CD4-positive, alpha-beta T cell (primary cell): ENCODE measurements at regions not wholly inside any gene's neighbourhood (a gene's known extent, or its start where the extent isn't known, plus 50 kb on each side); places are given as distances from the start of the nearest gene placed in this dataset.

Source experiments
- ATAC-seq: fragments of 200-7000 bp; cut with Tn5 transposase; one replicate; pipeline ENCODE4 v1.10.0; 2022; ENCODE audit warnings: mild to moderate bottlenecking; ENCODE audit not compliant: poor library complexity
- CTCF ChIA-PET: fragments of 350-600 bp; sonication (Branson Sonifier 250); formaldehyde crosslinking; loops from one replicate; lab custom pipeline; 2021; ENCODE audit warnings: antibody characterized with exemption, inconsistent platforms; lab: Charles Lee
- POLR2A ChIA-PET: fragments of 350-600 bp; sonication (Branson Sonifier 250); formaldehyde crosslinking; loops from one replicate; lab custom pipeline; 2021; ENCODE audit warnings: antibody characterized with exemption, inconsistent platforms; lab: Charles Lee
- DNase-seq, 14 experiments: peaks; one replicate each; pipeline ENCODE4 v3.0.0-alpha.2; 2013 to 2020; ENCODE audit warnings: mixed read lengths in 2 of 14
- H3K27ac ChIP-seq, 2 donors: one replicate each; pipeline versions ENCODE4 v1.5.1 to v1.7.0; 2013; ENCODE audit warnings: low read length in 2 of 2, low read depth in 1 of 2, mild to moderate bottlenecking in 1 of 2
- H3K27me3 ChIP-seq, 2 experiments: 1 replicate in 1 of 2; 2 replicates in 1 of 2; pipeline versions ENCODE4 v1.6.1 to v1.7.0; 2013; ENCODE audit warnings: low read length in 2 of 2, control low read depth in 1 of 2, mild to moderate bottlenecking in 1 of 2, moderate library complexity in 1 of 2; ENCODE audit not compliant: insufficient read depth in 2 of 2, control insufficient read depth in 1 of 2
- H3K36me3 ChIP-seq: one replicate; pipeline ENCODE4 v1.6.1; 2013; ENCODE audit warnings: low read length, control low read depth; ENCODE audit not compliant: insufficient read depth
- H3K4me1 ChIP-seq: one replicate; pipeline ENCODE4 v1.6.1; 2013; ENCODE audit warnings: low read length, control low read depth; ENCODE audit not compliant: insufficient read depth
- H3K4me3 ChIP-seq: one replicate; pipeline ENCODE4 v1.5.1; 2013; ENCODE audit warnings: mild to moderate bottlenecking, low read length, moderate library complexity
- H3K9me3 ChIP-seq, 2 experiments: 1 replicate in 1 of 2; 2 replicates in 1 of 2; pipeline versions ENCODE4 v1.6.1 to v1.7.0; 2013; ENCODE audit warnings: low read length in 2 of 2, mild to moderate bottlenecking in 2 of 2, control low read depth in 1 of 2, moderate library complexity in 1 of 2; ENCODE audit not compliant: control insufficient read depth in 1 of 2, insufficient read depth in 1 of 2
- H3K27ac Mint-ChIP-seq: one replicate; pipeline ENCODE4 v1.8.0; 2020; ENCODE audit warnings: mixed read lengths
- H3K27me3 Mint-ChIP-seq: one replicate; pipeline ENCODE4 v1.8.0; 2021; ENCODE audit warnings: mixed read lengths
- H3K36me3 Mint-ChIP-seq: one replicate; pipeline ENCODE4 v1.8.0; 2021; ENCODE audit warnings: low read depth, mixed read lengths
- H3K4me1 Mint-ChIP-seq: one replicate; pipeline ENCODE4 v1.8.0; 2021; ENCODE audit warnings: low read depth, mixed read lengths
- H3K4me3 Mint-ChIP-seq: one replicate; pipeline ENCODE4 v1.8.0; 2020; ENCODE audit warnings: mild to moderate bottlenecking, mixed read lengths
- H3K9me3 Mint-ChIP-seq: one replicate; pipeline ENCODE4 v1.8.0; 2020; ENCODE audit warnings: mixed read lengths
- CTCF ChIP-seq: fragments of 200-600 bp; IDR thresholded peaks from one replicate; pipeline ENCODE4 v1.8.0; 2022; ENCODE audit warnings: antibody characterized with exemption, mild to moderate bottlenecking
- intact Hi-C, 2 experiments: fragments of 100-400 bp; cut with DNase I in 1 of 2; cut with micrococcal nuclease in 1 of 2; formaldehyde crosslinking; loops; one replicate each; pipeline versions ENCODE4 v1.15.1 to v1.9.0; 2023 to 2025; cut with DNase I, micrococcal nuclease

- H3K27me3 ChIP-seq: no peaks in the 10 kb centered on the region
- Mint-ChIP-seq H3K9me3 (no peaks in the 10 kb centered on the region), H3K36me3 (no peaks in the 10 kb centered on the region), H3K27ac (no peak overlapping the region), H3K27me3 (no peaks in the 10 kb centered on the region), H3K4me1 (peaks cover 19% of the 10 kb centered on the region), H3K4me3 (no peak overlapping the region)
- DNase-seq (no peak), ATAC-seq (no peak)
- no peak overlapping the region for H3K4me3 ChIP-seq
- H3K9me3 ChIP-seq: no peaks in the 10 kb centered on the region
- no peaks in the 10 kb centered on the region for H3K36me3 ChIP-seq
- no peak overlapping the region for H3K27ac ChIP-seq
- intact Hi-C loops: no loop called here
- TF ChIP-seq CTCF: no peak
- H3K4me1 ChIP-seq: no peaks in the 10 kb centered on the region
- CTCF ChIA-PET: no interaction called here
- POLR2A ChIA-PET: no interaction called here
These were observed 66.1 kb downstream of the TANC2 start for GRCh38 chr17:63032142-63032541.

- H3K27me3 Mint-ChIP-seq: no peaks in the 10 kb centered on the region
- H3K36me3 Mint-ChIP-seq: no peaks in the 10 kb centered on the region
- Histone ChIP-seq H3K4me1 (no peaks in the 10 kb centered on the region), H3K27me3 (no peaks in the 10 kb centered on the region), H3K36me3 (no peaks in the 10 kb centered on the region), H3K27ac (no peak overlapping the region), H3K4me3 (no peak overlapping the region), H3K9me3 (no peaks in the 10 kb centered on the region)
- DNase-seq: no peak
- POLR2A ChIA-PET: no interaction called here
- no peak overlapping the region for H3K4me3 Mint-ChIP-seq
- no peak overlapping the region for H3K27ac Mint-ChIP-seq
- H3K9me3 Mint-ChIP-seq: no peaks in the 10 kb centered on the region
- ATAC-seq: no peak
- intact Hi-C loops: no loop called here
- CTCF ChIA-PET: no interaction called here
- peaks cover 19% of the 10 kb centered on the region for H3K4me1 Mint-ChIP-seq
- no peak for TF ChIP-seq CTCF
These were observed 67.1 kb downstream of the TANC2 start for GRCh38 chr17:63033142-63033541.

- CTCF ChIA-PET: no interaction called here
- H3K27ac ChIP-seq: no peak overlapping the region
These were observed 69.2 kb downstream of the TANC2 start for GRCh38 chr17:63035271-63035670.

More at GRCh38 chr17:63035271-63035670, 69.2 kb downstream of the TANC2 start:
- TF ChIP-seq CTCF: no peak
- no peaks in the 10 kb centered on the region for H3K36me3 Mint-ChIP-seq
- intact Hi-C loops: no loop called here
- ATAC-seq: no peak
- Histone ChIP-seq H3K4me1 (no peaks in the 10 kb centered on the region), H3K4me3 (no peak overlapping the region), H3K27me3 (no peaks in the 10 kb centered on the region), H3K36me3 (no peaks in the 10 kb centered on the region), H3K9me3 (no peaks in the 10 kb centered on the region)
- no peak for DNase-seq
- H3K9me3 Mint-ChIP-seq: no peaks in the 10 kb centered on the region
- POLR2A ChIA-PET: no interaction called here
- peaks cover 24% of the 10 kb centered on the region for H3K4me1 Mint-ChIP-seq
- H3K27me3 Mint-ChIP-seq: no peaks in the 10 kb centered on the region
- no peak overlapping the region for H3K4me3 Mint-ChIP-seq
- H3K27ac Mint-ChIP-seq: no peak overlapping the region
